Psoas muscle (tissue), 7 donors: ENCODE measurements at regions not wholly inside any gene's neighbourhood (a gene's known extent, or its start where the extent isn't known, plus 50 kb on each side); places are given as distances from the start of the nearest gene placed in this dataset.
"Not testable (repeated sequence)": the region's sequence is repeated elsewhere in the genome, so short reads cannot be mapped to it uniquely, and the experiment has no call there.

Experiments used
- ATAC-seq, 4 donors: fragments of 200-7000 bp; cut with Tn5 transposase; one replicate each; pipeline ENCODE4 v1.9.1; 2020; ENCODE audit warnings: moderate library complexity in 3 of 4, mild to moderate bottlenecking in 2 of 4
- DNase-seq, 2 donors: peaks; one replicate each; pipeline ENCODE4 v3.0.0-alpha.2; 2020
- H3K27ac ChIP-seq: fragments of 200-600 bp; one replicate; pipeline ENCODE4 v1.8.0; 2022
- H3K27me3 ChIP-seq, 3 donors: fragments of 200-600 bp in 1 of 3; one replicate each; pipeline versions ENCODE4 v1.6.1 to v1.8.0; 2013 to 2022; ENCODE audit warnings: low read length in 2 of 3, mild to moderate bottlenecking in 2 of 3, moderate library complexity in 1 of 3; ENCODE audit not compliant: insufficient read depth in 3 of 3
- H3K36me3 ChIP-seq, 2 donors: fragments of 200-600 bp in 1 of 2; one replicate each; pipeline versions ENCODE4 v1.6.1 to v1.8.0; 2013 to 2022; ENCODE audit warnings: low read depth in 1 of 2, mild to moderate bottlenecking in 1 of 2, moderate library complexity in 1 of 2; ENCODE audit not compliant: insufficient read depth in 1 of 2
- H3K4me1 ChIP-seq: fragments of 200-600 bp; one replicate; pipeline ENCODE4 v1.8.0; 2022
- H3K4me3 ChIP-seq: fragments of 200-600 bp; one replicate; pipeline ENCODE4 v1.8.0; 2022; ENCODE audit warnings: mild to moderate bottlenecking
- H3K9me3 ChIP-seq: fragments of 200-600 bp; one replicate; pipeline ENCODE4 v1.8.0; 2022
- CTCF ChIP-seq: fragments of 200-600 bp; IDR thresholded peaks from one replicate; pipeline ENCODE4 v1.8.0; 2022; ENCODE audit warnings: antibody characterized with exemption
- WGBS, 3 donors: extraction: QIAGEN DNeasy Blood & Tissue Kit; methylation state at CpG; one replicate each; pipeline versions ENCODE4 v1.1.6 to v1.1.7; 2013; 5-methylcytosine and 5-hydroxymethylcytosine counted together
- intact Hi-C, 2 donors: fragments of 100-400 bp; cut with DNase I; formaldehyde crosslinking; loops; one replicate each; pipeline versions ENCODE4 v1.11.0 to v1.14.2; 2022
- donor health status: healthy with polysubstance abuse.
- donor health status: DM: no; HTN: no; CAD: no; lungs with moderate emphysema.
- donor health status: Bipolar disorder and iron deficiency.
- donor health status: healthy.
- donor health status: DM: yes; HTN: yes; CAD: no.
- donor health status: DM: no; HTN: no; CAD: no.
- donor health status: DM: yes; HTN: yes; CAD: no.

DNA sequence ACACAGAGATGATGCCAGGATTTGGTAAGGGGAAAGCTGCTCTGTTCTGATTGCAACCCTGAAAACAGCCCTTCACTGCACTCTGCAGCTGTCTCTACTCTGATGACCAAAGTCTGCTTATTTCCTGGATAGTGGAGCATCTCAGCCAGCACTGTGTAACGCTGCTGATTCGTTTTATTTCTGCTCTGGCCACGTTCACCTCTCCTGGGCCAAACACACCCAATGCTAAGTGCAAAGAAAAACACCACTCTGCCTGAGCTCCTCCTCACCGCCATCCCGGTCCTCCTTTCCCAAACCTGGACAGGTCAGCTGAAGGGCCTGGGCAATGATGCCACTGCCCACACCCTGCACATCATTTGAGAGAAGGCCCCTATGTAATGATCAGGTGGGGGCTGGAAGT is 529.3 kb upstream of the B3GAT1 start:
- H3K27ac ChIP-seq = no peak overlapping the region
- no peaks in the 10 kb centered on the region for H3K9me3 ChIP-seq
- no peaks in the 10 kb centered on the region for H3K36me3 ChIP-seq
- intact Hi-C loops = no loop called here
- H3K4me1 ChIP-seq = no peaks in the 10 kb centered on the region
- no peak for DNase-seq
- peaks cover 0 to 2% (median 0%) of the 10 kb centered on the region in 3 donors for H3K27me3 ChIP-seq
- 43 to 48% (median 47%) methylated on average over 5 of the region's 5 CpGs for WGBS, 3 donors
- no peak overlapping the region for H3K4me3 ChIP-seq
- TF ChIP-seq CTCF = no peak
- no peak for ATAC-seq

- 82 to 87% (median 84%) methylated on average over 15 of the region's 15 CpGs for WGBS, 3 donors
- no peak for TF ChIP-seq CTCF
- Histone ChIP-seq H3K9me3 (no peaks in the 10 kb centered on the region), H3K4me3 (no peak overlapping the region), H3K36me3 (no peaks in the 10 kb centered on the region), H3K27ac (no peak overlapping the region), H3K27me3 (peaks cover 0 to 2% (median 0%) of the 10 kb centered on the region in 3 donors), H3K4me1 (no peaks in the 10 kb centered on the region)
- DNase-seq (no peak), ATAC-seq (no peak)
- intact Hi-C loops = no loop called here
Measured at GRCh38 chr11:134940441-134941126, 528.5 kb upstream of the B3GAT1 start.

DNA sequence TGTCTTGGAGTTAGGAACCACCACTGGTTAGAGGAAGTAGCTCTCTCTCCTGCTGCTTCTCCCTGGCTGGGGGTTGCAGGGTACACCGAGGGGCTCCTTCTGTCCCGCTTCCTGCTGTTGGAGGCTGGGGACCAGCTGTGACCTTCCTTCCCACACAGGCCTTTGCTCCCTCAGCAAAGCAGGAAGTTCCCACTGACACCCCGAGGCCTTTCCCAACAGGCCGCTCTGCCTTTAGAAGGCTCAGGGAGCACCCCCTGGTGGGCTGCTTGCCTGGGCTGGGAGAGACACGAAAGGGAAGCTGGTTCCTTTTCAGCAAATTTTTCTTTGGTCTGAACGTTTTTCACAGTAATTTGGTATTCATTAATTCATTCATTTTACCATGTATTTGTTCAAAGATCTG is 527.9 kb upstream of the B3GAT1 start:
- intact Hi-C loops = no loop called here
- no peak for DNase-seq
- 52 to 56% (median 56%) methylated on average over 6 of the region's 6 CpGs for WGBS, 3 donors
- TF ChIP-seq CTCF = no peak
- Histone ChIP-seq H3K4me1 (no peaks in the 10 kb centered on the region), H3K36me3 (no peaks in the 10 kb centered on the region), H3K27ac (no peak overlapping the region), H3K4me3 (no peak overlapping the region), H3K27me3 (peaks cover 0 to 2% (median 0%) of the 10 kb centered on the region in 3 donors), H3K9me3 (no peaks in the 10 kb centered on the region)
- no peak for ATAC-seq

DNA sequence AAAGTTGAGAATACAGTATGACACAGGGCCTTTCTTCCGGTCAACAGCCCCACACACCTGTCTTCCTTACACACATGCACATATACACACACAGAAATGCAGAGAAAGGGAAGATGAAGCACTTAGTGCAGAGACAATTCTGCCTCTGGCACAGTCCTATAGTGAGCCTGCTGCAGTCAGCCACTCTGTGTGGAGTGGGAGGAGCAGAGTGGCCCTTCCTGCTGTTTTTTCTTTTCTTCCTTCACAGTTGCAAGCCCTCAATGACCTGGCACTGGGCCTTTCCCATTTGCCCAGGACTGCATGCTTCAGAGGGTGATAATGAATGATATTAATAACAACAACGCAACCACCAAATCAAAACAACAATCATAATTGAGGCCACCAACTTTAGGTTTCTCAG is 527.0 kb upstream of the B3GAT1 start:
- Histone ChIP-seq H3K9me3 (no peaks in the 10 kb centered on the region), H3K4me1 (no peaks in the 10 kb centered on the region), H3K4me3 (no peak overlapping the region), H3K27ac (no peak overlapping the region), H3K27me3 (peaks cover 0 to 2% (median 0%) of the 10 kb centered on the region in 3 donors), H3K36me3 (no peaks in the 10 kb centered on the region)
- no peak for TF ChIP-seq CTCF
- ATAC-seq (no peak), DNase-seq (no peak)
- 57 to 76% (median 65%) methylated on average over 2 of the region's 2 CpGs for WGBS, 3 donors
- intact Hi-C loops = no loop called here

GRCh38 chr11:134938212-134938611 is 526.2 kb upstream of the B3GAT1 start:
- H3K27ac ChIP-seq = no peak overlapping the region
- WGBS, 3 donors = 17 to 67% (median 60%) methylated on average over 1 of the region's 1 CpG
- intact Hi-C loops = no loop called here
- H3K36me3 ChIP-seq = no peaks in the 10 kb centered on the region
- DNase-seq (no peak), ATAC-seq (no peak)
- H3K27me3 ChIP-seq = peaks cover 0 to 2% (median 0%) of the 10 kb centered on the region in 3 donors
- no peak for TF ChIP-seq CTCF
- H3K4me1 ChIP-seq = no peaks in the 10 kb centered on the region
- no peak overlapping the region for H3K4me3 ChIP-seq
- no peaks in the 10 kb centered on the region for H3K9me3 ChIP-seq

DNA sequence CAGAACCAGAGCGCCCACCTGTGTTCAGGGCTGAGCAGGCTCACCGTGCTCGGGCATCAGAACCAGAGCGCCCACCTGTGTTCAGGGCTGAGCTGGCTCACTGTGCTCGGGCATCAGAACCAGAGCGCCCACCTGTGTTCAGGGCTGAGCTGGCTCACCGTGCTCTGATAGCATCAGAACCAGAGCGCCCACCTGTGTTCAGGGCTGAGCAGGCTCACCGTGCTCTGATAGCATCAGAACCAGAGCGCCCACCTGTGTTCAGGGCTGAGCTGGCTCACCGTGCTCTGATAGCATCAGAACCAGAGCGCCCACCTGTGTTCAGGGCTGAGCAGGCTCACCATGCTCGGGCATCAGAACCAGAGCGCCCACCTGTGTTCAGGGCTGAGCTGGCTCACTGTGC is 525.2 kb upstream of the B3GAT1 start:
- ATAC-seq, intact Hi-C loops, H3K36me3 ChIP-seq, H3K4me3 ChIP-seq, H3K27me3 ChIP-seq, H3K9me3 ChIP-seq, H3K27ac ChIP-seq, DNase-seq, H3K4me1 ChIP-seq: not testable (repeated sequence)
- 90 to 93% (median 92%) methylated on average over 14 of the region's 14 CpGs for WGBS, 3 donors
